Dermis blood vessel endothelial cell (primary cell): ENCODE measurements at regions not wholly inside any gene's neighbourhood (a gene's known extent, or its start where the extent isn't known, plus 50 kb on each side); places are given as distances from the start of the nearest gene placed in this dataset.
"Not testable (repeated sequence)": the region's sequence is repeated elsewhere in the genome, so short reads cannot be mapped to it uniquely, and the experiment has no call there.

ENCODE experiments used
- DNase-seq: peaks from one replicate; pipeline ENCODE4 v3.0.0; 2010

- DNase-seq = no peak
Measured at GRCh38 chr5:92980491-92980890, 600.5 kb downstream of the NR2F1-AS1 start.

GRCh38 chr5:92979716-92980115 lies 601.3 kb downstream of the NR2F1-AS1 start:
- DNase-seq = no peak

- no peak for DNase-seq
Measured at GRCh38 chr5:92977846-92978540, 603.0 kb downstream of the NR2F1-AS1 start.

GRCh38 chr5:92976156-92976555 lies 604.9 kb downstream of the NR2F1-AS1 start:
- no peak for DNase-seq

- DNase-seq = no peak
Measured at GRCh38 chr5:92969781-92970237, 611.2 kb downstream of the NR2F1-AS1 start.

GRCh38 chr5:92969191-92969780 lies 611.7 kb downstream of the NR2F1-AS1 start:
- DNase-seq = no peak

GRCh38 chr5:92963800-92964199 lies 617.2 kb downstream of the NR2F1-AS1 start:
- DNase-seq = no peak

GRCh38 chr5:92962752-92963151 lies 618.3 kb downstream of the NR2F1-AS1 start:
- DNase-seq = peak; percentile 4

GRCh38 chr5:92956886-92957285 lies 624.1 kb downstream of the NR2F1-AS1 start:
- no peak for DNase-seq

GRCh38 chr5:92952243-92952642 lies 628.8 kb downstream of the NR2F1-AS1 start:
- DNase-seq = no peak

- DNase-seq = no peak
Measured at GRCh38 chr5:92951746-92952145, 629.3 kb downstream of the NR2F1-AS1 start.

GRCh38 chr5:92946546-92946945 lies 634.5 kb downstream of the NR2F1-AS1 start:
- DNase-seq = no peak

GRCh38 chr5:92945605-92946097 lies 635.4 kb downstream of the NR2F1-AS1 start:
- peak; percentile 29 for DNase-seq

- peak; percentile 30 for DNase-seq
Measured at GRCh38 chr5:92944903-92945604, 636.0 kb downstream of the NR2F1-AS1 start.

GRCh38 chr5:92944337-92944736 lies 636.7 kb downstream of the NR2F1-AS1 start:
- DNase-seq = no peak

- DNase-seq = no peak
Measured at GRCh38 chr5:92942762-92943161, 638.3 kb downstream of the NR2F1-AS1 start.

- DNase-seq = no peak
Measured at GRCh38 chr5:92941806-92942205, 639.2 kb downstream of the NR2F1-AS1 start.

GRCh38 chr5:92939428-92939827 lies 641.6 kb downstream of the NR2F1-AS1 start:
- DNase-seq = peak; percentile 33

GRCh38 chr5:92937396-92937795 lies 643.6 kb downstream of the NR2F1-AS1 start:
- not testable (repeated sequence) for DNase-seq

- DNase-seq = no peak
Measured at GRCh38 chr5:92930057-92930456, 651.0 kb downstream of the NR2F1-AS1 start.

GRCh38 chr5:92927291-92927778 lies 653.7 kb downstream of the NR2F1-AS1 start:
- peak; percentile 60 for DNase-seq

GRCh38 chr5:92923885-92924284 lies 657.1 kb downstream of the NR2F1-AS1 start:
- no peak for DNase-seq

- no peak for DNase-seq
Measured at GRCh38 chr5:92922231-92922967, 658.6 kb downstream of the NR2F1-AS1 start.
